Ascending aorta (tissue), 2 donors: ENCODE measurements at regions not wholly inside any gene's neighbourhood (a gene's known extent, or its start where the extent isn't known, plus 50 kb on each side); places are given as distances from the start of the nearest gene placed in this dataset.

Experiments used
- DNase-seq, 2 donors: peaks; one replicate each; pipeline ENCODE4 v3.0.0-alpha.2; 2019; ENCODE audit warnings: low spot score in 2 of 2
- H3K27ac ChIP-seq, 2 donors: fragments of 200-600 bp; sonication (generic); one replicate each; pipeline ENCODE4 v1.5.1; 2016 to 2017; ENCODE audit warnings: mild to moderate bottlenecking in 1 of 2
- H3K27me3 ChIP-seq: fragments of 200-600 bp; sonication (generic); one replicate; pipeline ENCODE4 v1.5.1; 2017
- H3K36me3 ChIP-seq, 2 donors: fragments of 200-600 bp; sonication (generic); one replicate each; pipeline ENCODE4 v1.5.1; 2016
- H3K4me1 ChIP-seq, 2 donors: fragments of 200-600 bp; sonication (generic); one replicate each; pipeline ENCODE4 v1.5.1; 2016 to 2017; ENCODE audit warnings: mild to moderate bottlenecking in 1 of 2
- H3K4me3 ChIP-seq, 2 donors: fragments of 200-600 bp; sonication (generic); one replicate each; pipeline ENCODE4 v1.5.1; 2016 to 2017; ENCODE audit warnings: mild to moderate bottlenecking in 1 of 2
- H3K9me3 ChIP-seq, 2 donors: fragments of 200-600 bp; sonication (generic); one replicate each; pipeline ENCODE4 v1.5.1; 2016
- CTCF ChIP-seq, 3 experiments: fragments of 200-600 bp in 2 of 3; fragments of 450-650 bp in 1 of 3; sonication (generic) in 2 of 3; IDR thresholded peaks; one replicate each; pipeline ENCODE4 v1.5.1; 2016 to 2019; ENCODE audit warnings: antibody characterized with exemption in 3 of 3, mild to moderate bottlenecking in 1 of 3, moderate library complexity in 1 of 3
- intact Hi-C: fragments of 100-400 bp; cut with DNase I; formaldehyde crosslinking; loops from one replicate; pipeline ENCODE4 v1.15.1; 2023

GRCh38 chr21:25215698-25216384 lies 391.4 kb downstream of the MRPL39 start:
- no peak overlapping the region for H3K4me3 ChIP-seq
- no peak overlapping the region for H3K27ac ChIP-seq
- DNase-seq: no peak
- no peaks in the 10 kb centered on the region for H3K4me1 ChIP-seq
- TF ChIP-seq CTCF (IDR thresholded peaks at IDR 0.05): no peak
- no peaks in the 10 kb centered on the region for H3K36me3 ChIP-seq
- no peaks in the 10 kb centered on the region for H3K27me3 ChIP-seq
- intact Hi-C loops: no loop called here
- H3K9me3 ChIP-seq: no peaks in the 10 kb centered on the region

- H3K27me3 ChIP-seq: no peaks in the 10 kb centered on the region
- no peak overlapping the region for H3K4me3 ChIP-seq
- no peak for TF ChIP-seq CTCF (IDR thresholded peaks at IDR 0.05)
- intact Hi-C loops: no loop called here
- no peaks in the 10 kb centered on the region for H3K36me3 ChIP-seq
- H3K27ac ChIP-seq: no peak overlapping the region
- no peaks in the 10 kb centered on the region for H3K4me1 ChIP-seq
- no peaks in the 10 kb centered on the region for H3K9me3 ChIP-seq
- DNase-seq: no peak
Observed at GRCh38 chr21:25214676-25215075, 392.6 kb downstream of the MRPL39 start.

- DNase-seq: no peak
- TF ChIP-seq CTCF (IDR thresholded peaks at IDR 0.05): no peak
- intact Hi-C loops: no loop called here
- no peak overlapping the region for H3K4me3 ChIP-seq
- no peaks in the 10 kb centered on the region for H3K27me3 ChIP-seq
- no peaks in the 10 kb centered on the region for H3K4me1 ChIP-seq
- no peaks in the 10 kb centered on the region for H3K36me3 ChIP-seq
- no peak overlapping the region for H3K27ac ChIP-seq
- no peaks in the 10 kb centered on the region for H3K9me3 ChIP-seq
Observed at GRCh38 chr21:25199944-25200343, 407.3 kb downstream of the MRPL39 start.

GRCh38 chr21:25191141-25191540 lies 416.1 kb downstream of the MRPL39 start:
- Histone ChIP-seq H3K36me3 (no peaks in the 10 kb centered on the region), H3K4me1 (no peaks in the 10 kb centered on the region), H3K4me3 (no peak overlapping the region), H3K27ac (no peak overlapping the region), H3K9me3 (no peaks in the 10 kb centered on the region), H3K27me3 (no peaks in the 10 kb centered on the region)
- intact Hi-C loops: no loop called here
- no peak for DNase-seq
- TF ChIP-seq CTCF (IDR thresholded peaks at IDR 0.05): no peak

- intact Hi-C loops: no loop called here
Observed at GRCh38 chr21:25189497-25189896, 417.8 kb downstream of the MRPL39 start.

More at GRCh38 chr21:25189497-25189896, 417.8 kb downstream of the MRPL39 start:
- no peak overlapping the region for H3K4me3 ChIP-seq
- no peak for DNase-seq
- no peaks in the 10 kb centered on the region for H3K4me1 ChIP-seq
- H3K27me3 ChIP-seq: no peaks in the 10 kb centered on the region
- H3K36me3 ChIP-seq: no peaks in the 10 kb centered on the region
- no peaks in the 10 kb centered on the region for H3K9me3 ChIP-seq
- H3K27ac ChIP-seq: no peak overlapping the region
- TF ChIP-seq CTCF (IDR thresholded peaks at IDR 0.05): no peak
